ENCODE measurements at regions not wholly inside any gene's neighbourhood (a gene's known extent, or its start where the extent isn't known, plus 50 kb on each side); places are given as distances from the start of the nearest gene placed in this dataset.

DNA sequence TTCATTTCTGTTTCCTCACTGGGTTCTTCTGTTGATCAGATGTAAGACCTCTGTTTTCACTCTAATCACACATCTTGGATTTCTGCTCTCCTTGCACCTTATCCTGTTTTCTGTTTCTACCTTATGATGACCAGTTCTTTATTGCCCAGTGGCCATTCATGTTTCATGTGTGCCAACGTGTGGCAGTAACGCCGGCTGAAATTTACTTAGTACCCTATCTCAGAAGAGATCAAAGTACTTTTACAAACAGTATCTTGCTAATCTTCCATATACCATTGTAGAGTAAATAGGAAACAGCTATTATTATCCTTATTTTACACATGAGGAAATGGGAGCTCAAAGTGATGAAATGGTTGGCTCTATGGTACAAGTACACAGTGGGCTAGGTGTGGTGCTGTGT lies 74.0 kb downstream of the GATA3 start:
- no peak for ATAC-seq
- Histone ChIP-seq H3K27ac (no peak overlapping the region), H3K9me3 (no peaks in the 10 kb centered on the region), H3K27me3 (ENCODE audit: low read depth) (peaks cover 3% of the 10 kb centered on the region), H3K4me3 (no peak overlapping the region), H3K36me3 (no peaks in the 10 kb centered on the region), H3K4me1 (no peaks in the 10 kb centered on the region)
- no peak for TF ChIP-seq CTCF (IDR thresholded peaks at IDR 0.05)
- intact Hi-C loops (cut with DNase I), result no loop called here
- DNase-seq, result no peak

GRCh38 chr10:8129438-8129837 lies 75.0 kb downstream of the GATA3 start:
- H3K4me3 ChIP-seq, result no peak overlapping the region
- no peaks in the 10 kb centered on the region for H3K9me3 ChIP-seq
- intact Hi-C loops (cut with DNase I), result no loop called here
- ATAC-seq (no peak), DNase-seq (no peak)
- no peak for TF ChIP-seq CTCF (IDR thresholded peaks at IDR 0.05)
- no peaks in the 10 kb centered on the region for H3K4me1 ChIP-seq
- H3K27ac ChIP-seq, result no peak overlapping the region
- no peaks in the 10 kb centered on the region for H3K36me3 ChIP-seq
- H3K27me3 ChIP-seq (ENCODE audit: low read depth), result peaks cover 3% of the 10 kb centered on the region

- H3K27ac ChIP-seq, result no peak overlapping the region
- DNase-seq, result no peak
- ATAC-seq, result no peak
- peaks cover 3% of the 10 kb centered on the region for H3K27me3 ChIP-seq (ENCODE audit: low read depth)
- no peaks in the 10 kb centered on the region for H3K4me1 ChIP-seq
- no peaks in the 10 kb centered on the region for H3K36me3 ChIP-seq
- no peaks in the 10 kb centered on the region for H3K9me3 ChIP-seq
- no peak overlapping the region for H3K4me3 ChIP-seq
- TF ChIP-seq CTCF (IDR thresholded peaks at IDR 0.05), result no peak
- intact Hi-C loops (cut with DNase I), result no loop called here
These were observed 76.8 kb downstream of the GATA3 start for GRCh38 chr10:8130973-8131911.

DNA sequence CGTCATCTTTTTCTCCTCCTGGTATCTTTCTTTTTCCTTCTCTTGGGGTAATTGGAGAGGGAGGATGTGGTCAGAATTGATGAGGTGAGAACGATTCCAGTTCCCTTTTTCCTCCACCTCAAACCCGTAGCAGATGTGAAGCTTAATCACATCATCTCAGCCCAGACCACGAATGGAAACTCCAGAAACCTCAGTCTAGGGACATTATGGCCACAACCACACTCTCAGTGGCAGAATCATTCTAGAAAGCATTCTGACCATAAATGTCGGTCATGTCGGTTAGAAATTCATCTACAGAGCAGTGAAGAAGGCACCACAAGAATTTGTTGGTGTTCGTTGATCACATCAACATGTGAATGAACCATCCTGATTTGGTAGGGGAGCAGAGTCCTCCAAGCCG lies 78.7 kb downstream of the GATA3 start:
- no peak for ATAC-seq
- Histone ChIP-seq H3K27ac (no peak overlapping the region), H3K27me3 (ENCODE audit: low read depth) (peaks cover 3% of the 10 kb centered on the region), H3K4me1 (no peaks in the 10 kb centered on the region), H3K36me3 (no peaks in the 10 kb centered on the region), H3K4me3 (no peak overlapping the region), H3K9me3 (no peaks in the 10 kb centered on the region)
- no peak for DNase-seq
- TF ChIP-seq CTCF (IDR thresholded peaks at IDR 0.05), result no peak
- intact Hi-C loops (cut with DNase I), result no loop called here

GRCh38 chr10:8136736-8137135 lies 82.2 kb downstream of the GATA3 start:
- no peaks in the 10 kb centered on the region for H3K4me1 ChIP-seq
- DNase-seq (no peak), ATAC-seq (no peak)
- intact Hi-C loops (cut with DNase I), result no loop called here
- H3K9me3 ChIP-seq, result no peaks in the 10 kb centered on the region
- no peak for TF ChIP-seq CTCF (IDR thresholded peaks at IDR 0.05)
- H3K27ac ChIP-seq, result no peak overlapping the region
- H3K27me3 ChIP-seq (ENCODE audit: low read depth), result peaks cover 3% of the 10 kb centered on the region
- H3K4me3 ChIP-seq, result no peak overlapping the region
- no peaks in the 10 kb centered on the region for H3K36me3 ChIP-seq
